ENCODE measurements at regions not wholly inside any gene's neighbourhood (a gene's known extent, or its start where the extent isn't known, plus 50 kb on each side); places are given as distances from the start of the nearest gene placed in this dataset.

DNA sequence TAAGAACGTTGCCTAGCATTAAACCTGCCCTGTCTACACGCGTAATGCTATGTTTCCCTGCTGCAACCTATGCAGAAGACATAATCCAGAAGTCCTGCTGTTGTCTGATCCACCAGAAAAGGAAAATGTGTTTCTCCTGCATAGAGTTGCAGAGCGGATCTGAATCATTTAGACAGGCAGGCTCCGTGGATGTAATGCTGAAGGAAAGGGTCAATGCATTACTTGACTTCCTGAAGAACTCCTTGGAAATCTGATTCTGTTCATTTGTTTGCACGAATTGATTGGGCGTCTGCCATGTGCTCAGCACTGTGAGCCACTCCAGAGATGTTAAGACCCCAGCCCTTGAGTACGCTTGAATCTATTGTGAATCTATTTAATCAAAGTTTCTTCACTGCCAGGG is 83.4 kb downstream of the FOXL1 start:
- TF ChIP-seq ZNF274 (IDR thresholded peaks at IDR 0.05; ENCODE audit: low read depth, low read length) (no peak), YY1 (IDR thresholded peaks at IDR 0.05; ENCODE audit: insufficient read depth, insufficient read length) (no peak), SUZ12 (IDR thresholded peaks at IDR 0.05; ENCODE audit: extremely low read depth, insufficient read depth, insufficient read length) (no peak)
